ENCODE measurements at regions not wholly inside any gene's neighbourhood (a gene's known extent, or its start where the extent isn't known, plus 50 kb on each side); places are given as distances from the start of the nearest gene placed in this dataset.

- H3K9me3 ChIP-seq = no peaks in the 10 kb centered on the region
- H3K4me3 ChIP-seq (ENCODE audit: low read depth, low read length) = no peak overlapping the region
- DNase-seq = no peak
- H3K4me1 ChIP-seq = no peaks in the 10 kb centered on the region
- no peaks in the 10 kb centered on the region for H3K36me3 ChIP-seq
- TF ChIP-seq CTCF (IDR thresholded peaks at IDR 0.05; ENCODE audit: low read depth, low read length) = no peak
- no peaks in the 10 kb centered on the region for H3K27me3 ChIP-seq
Measured at GRCh38 chr1:70490153-70490552, 79.1 kb downstream of the CTH start.

GRCh38 chr1:70495370-70495769 is 84.3 kb downstream of the CTH start:
- Histone ChIP-seq H3K4me1 (no peaks in the 10 kb centered on the region), H3K9me3 (no peaks in the 10 kb centered on the region), H3K27me3 (no peaks in the 10 kb centered on the region), H3K36me3 (no peaks in the 10 kb centered on the region), H3K4me3 (ENCODE audit: low read depth, low read length) (no peak overlapping the region)
- TF ChIP-seq CTCF (IDR thresholded peaks at IDR 0.05; ENCODE audit: low read depth, low read length) = no peak
- no peak for DNase-seq

- no peak for TF ChIP-seq CTCF (IDR thresholded peaks at IDR 0.05; ENCODE audit: low read depth, low read length)
- Histone ChIP-seq H3K4me3 (ENCODE audit: low read depth, low read length) (no peak overlapping the region), H3K4me1 (no peaks in the 10 kb centered on the region), H3K27me3 (no peaks in the 10 kb centered on the region), H3K36me3 (no peaks in the 10 kb centered on the region), H3K9me3 (no peaks in the 10 kb centered on the region)
- no peak for DNase-seq
Measured at GRCh38 chr1:70496181-70496580, 85.1 kb downstream of the CTH start.

- no peaks in the 10 kb centered on the region for H3K36me3 ChIP-seq
- no peaks in the 10 kb centered on the region for H3K9me3 ChIP-seq
- TF ChIP-seq CTCF (IDR thresholded peaks at IDR 0.05; ENCODE audit: low read depth, low read length) = no peak
- DNase-seq = no peak
- no peak overlapping the region for H3K4me3 ChIP-seq (ENCODE audit: low read depth, low read length)
- no peaks in the 10 kb centered on the region for H3K4me1 ChIP-seq
- no peaks in the 10 kb centered on the region for H3K27me3 ChIP-seq
Measured at GRCh38 chr1:70497152-70497551, 86.1 kb downstream of the CTH start.

- Histone ChIP-seq H3K4me1 (no peaks in the 10 kb centered on the region), H3K36me3 (no peaks in the 10 kb centered on the region), H3K27me3 (no peaks in the 10 kb centered on the region), H3K9me3 (no peaks in the 10 kb centered on the region), H3K4me3 (ENCODE audit: low read depth, low read length) (no peak overlapping the region)
- no peak for TF ChIP-seq CTCF (IDR thresholded peaks at IDR 0.05; ENCODE audit: low read depth, low read length)
- no peak for DNase-seq
Measured at GRCh38 chr1:70498666-70499065, 87.6 kb downstream of the CTH start.

- DNase-seq = no peak
- no peak overlapping the region for H3K4me3 ChIP-seq (ENCODE audit: low read depth, low read length)
- H3K27me3 ChIP-seq = no peaks in the 10 kb centered on the region
- H3K36me3 ChIP-seq = no peaks in the 10 kb centered on the region
- no peaks in the 10 kb centered on the region for H3K9me3 ChIP-seq
- TF ChIP-seq CTCF (IDR thresholded peaks at IDR 0.05; ENCODE audit: low read depth, low read length) = no peak
- no peaks in the 10 kb centered on the region for H3K4me1 ChIP-seq
Measured at GRCh38 chr1:70499695-70500094, 88.6 kb downstream of the CTH start.

Data from BE2C (cell line).